SK-N-SH (cell line): ENCODE measurements at regions not wholly inside any gene's neighbourhood (a gene's known extent, or its start where the extent isn't known, plus 50 kb on each side); places are given as distances from the start of the nearest gene placed in this dataset.

ENCODE experiments used
- CTCF ChIA-PET: fragments of 300-600, 350-600 bp; formaldehyde crosslinking; extraction: SDS; loops from one replicate; lab custom pipeline; 2021; lab: Yijun Ruan, JAX
- POLR2A ChIA-PET: fragments of 350-600 bp; sonication (Branson Sonifier 250); formaldehyde crosslinking; extraction: SDS; loops from one replicate; lab custom pipeline; 2020; ENCODE audit warnings: antibody characterized with exemption, inconsistent platforms; lab: Yijun Ruan, JAX
- DNase-seq: peaks from one replicate; pipeline ENCODE4 v3.0.0; 2012
- H2AFZ ChIP-seq: fragments of 200-600 bp; sonication (generic); 2 replicates; pipeline ENCODE4 v1.8.1; 2016; ENCODE audit warnings: antibody characterized with exemption, mild to moderate bottlenecking, low read depth
- H3F3A ChIP-seq: fragments of 200-600 bp; sonication (generic); replicated peaks from 2 replicates; pipeline ENCODE3; 2016; ENCODE audit warnings: antibody characterized with exemption, mild to moderate bottlenecking; ENCODE audit not compliant: insufficient read depth
- H3K27ac ChIP-seq, 2 experiments: fragments of 200-500 bp in 1 of 2; fragments of 200-600 bp in 1 of 2; sonication (Bioruptor generic) in 1 of 2; sonication (generic), shearing (Covaris generic) in 1 of 2; 2 replicates each; pipeline versions ENCODE4 v1.5.1 to v1.6.1; 2014 to 2016; ENCODE audit warnings: low read depth in 2 of 2, inconsistent platforms in 1 of 2, low read length in 1 of 2, mild to moderate bottlenecking in 1 of 2, mixed read lengths in 1 of 2
- H3K27me3 ChIP-seq: fragments of 200-600 bp; sonication (generic), shearing (Covaris generic); 2 replicates; pipeline ENCODE4 v1.6.1; 2016; ENCODE audit warnings: mixed run types; ENCODE audit not compliant: insufficient read depth
- H3K36me3 ChIP-seq, 2 experiments: fragments of 200-500 bp in 1 of 2; fragments of 200-600 bp in 1 of 2; sonication (Bioruptor generic) in 1 of 2; sonication (generic) in 1 of 2; replicated peaks in 1 of 2; 2 replicates each; pipeline versions ENCODE3 to v1.5.1; 2014 to 2016; ENCODE audit warnings: low read length in 1 of 2, mild to moderate bottlenecking in 1 of 2; ENCODE audit not compliant: insufficient read depth in 2 of 2, control insufficient read depth in 1 of 2
- H3K4me1 ChIP-seq, 2 experiments: fragments of 200-500 bp in 1 of 2; fragments of 200-600 bp in 1 of 2; sonication (Bioruptor generic) in 1 of 2; sonication (generic), shearing (Covaris generic) in 1 of 2; 2 replicates each; pipeline versions ENCODE4 v1.5.1 to v1.6.1; 2014 to 2016; ENCODE audit warnings: low read depth in 1 of 2, low read length in 1 of 2, mixed run types in 1 of 2; ENCODE audit not compliant: insufficient read depth in 2 of 2, control insufficient read depth in 1 of 2
- H3K4me2 ChIP-seq: fragments of 200-600 bp; sonication (generic), shearing (Covaris generic); 2 replicates; pipeline ENCODE4 v1.6.1; 2017; ENCODE audit warnings: mixed run types
- H3K4me3 ChIP-seq, 2 experiments: fragments of 200-500 bp in 1 of 2; fragments of 200-600 bp in 1 of 2; sonication (Bioruptor generic) in 1 of 2; sonication (generic), shearing (Covaris generic) in 1 of 2; 2 replicates each; pipeline versions ENCODE4 v1.5.1 to v1.8.1; 2014 to 2016; ENCODE audit warnings: low read depth in 2 of 2, inconsistent platforms in 1 of 2, low read length in 1 of 2, mild to moderate bottlenecking in 1 of 2, mixed read lengths in 1 of 2, moderate library complexity in 1 of 2
- H3K79me2 ChIP-seq: fragments of 200-600 bp; sonication (generic); 2 replicates; pipeline ENCODE4 v1.8.1; 2017; ENCODE audit warnings: mild to moderate bottlenecking; ENCODE audit not compliant: insufficient read depth
- H3K9ac ChIP-seq: fragments of 200-600 bp; sonication (generic); 2 replicates; pipeline ENCODE4 v1.6.1; 2017; ENCODE audit warnings: mixed run types
- H3K9me2 ChIP-seq: fragments of 200-600 bp; sonication (generic); 2 replicates; pipeline ENCODE4 v1.6.1; 2017; ENCODE audit warnings: mixed run types
- H3K9me3 ChIP-seq: fragments of 200-600 bp; sonication (generic); 2 replicates; pipeline ENCODE4 v1.6.1; 2017; ENCODE audit warnings: mixed run types, mild to moderate bottlenecking, moderate library complexity
- H4K20me1 ChIP-seq: fragments of 200-600 bp; sonication (generic); 2 replicates; pipeline ENCODE4 v1.6.1; 2017; ENCODE audit warnings: mild to moderate bottlenecking, mixed run types; ENCODE audit not compliant: insufficient read depth
- CHD2 ChIP-seq: fragments of 150-350 bp; IDR thresholded peaks from 2 replicates; pipeline ENCODE4 v1.6.1; 2018; ENCODE audit warnings: low read length; ENCODE audit not compliant: partially characterized antibody
- ELF1 ChIP-seq: IDR thresholded peaks from 2 replicates; pipeline ENCODE4 v1.4.0; 2012
- EP300 ChIP-seq, 2 experiments: IDR thresholded peaks; 2 replicates each; pipeline versions ENCODE4 v1.4.0 to v1.6.1; 2012; ENCODE audit warnings: borderline replicate concordance in 1 of 2, low read depth in 1 of 2, low read length in 1 of 2
- FOSL2 ChIP-seq: IDR thresholded peaks from 2 replicates; pipeline ENCODE4 v1.4.0; 2012; ENCODE audit warnings: low read depth, mild to moderate bottlenecking, moderate library complexity, borderline replicate concordance
- FOXJ3 ChIP-seq: sonication (generic); formaldehyde crosslinking; IDR thresholded peaks from 2 replicates; pipeline ENCODE4 v1.5.1; 2020; ENCODE audit warnings: mild to moderate bottlenecking, missing genetic modification reagents
- GABPA ChIP-seq: IDR thresholded peaks from 2 replicates; pipeline ENCODE4 v1.4.0; 2012; ENCODE audit warnings: low read depth, mild to moderate bottlenecking
- GATA2 ChIP-seq: sonication (generic); formaldehyde crosslinking; IDR thresholded peaks from 2 replicates; pipeline ENCODE4 v1.5.0; 2020; ENCODE audit warnings: mild to moderate bottlenecking, missing genetic modification reagents
- JUND ChIP-seq: IDR thresholded peaks from 2 replicates; pipeline ENCODE4 v1.4.0; 2012
- MEF2A ChIP-seq: IDR thresholded peaks from 2 replicates; pipeline ENCODE4 v1.4.0; 2012; ENCODE audit warnings: low read depth, borderline replicate concordance
- MXI1 ChIP-seq: IDR thresholded peaks from 2 replicates; pipeline ENCODE4 v1.6.1; 2012; ENCODE audit warnings: mild to moderate bottlenecking, low read depth, low read length, improper control_type of control experiment
- NRF1 ChIP-seq: IDR thresholded peaks from 2 replicates; pipeline ENCODE4 v1.6.1; 2012; ENCODE audit warnings: low read depth, mild to moderate bottlenecking, low read length
- RAD21 ChIP-seq: IDR thresholded peaks from 2 replicates; pipeline ENCODE4 v1.6.1; 2012; ENCODE audit warnings: mild to moderate bottlenecking, low read length
- RXRA ChIP-seq: IDR thresholded peaks from 2 replicates; pipeline ENCODE4 v1.4.0; 2012; ENCODE audit warnings: low read depth, mild to moderate bottlenecking, borderline replicate concordance
- SIN3A ChIP-seq: IDR thresholded peaks from 2 replicates; pipeline ENCODE4 v1.6.1; 2012; ENCODE audit warnings: low read depth, mild to moderate bottlenecking, low read length, moderate library complexity, borderline replicate concordance
- SMC3 ChIP-seq: IDR thresholded peaks from 2 replicates; pipeline ENCODE4 v1.6.1; 2012; ENCODE audit warnings: low read depth, low read length, improper control_type of control experiment
- TAF1 ChIP-seq: IDR thresholded peaks from 2 replicates; pipeline ENCODE4 v1.6.1; 2012; ENCODE audit warnings: low read depth, mild to moderate bottlenecking, low read length, moderate library complexity, borderline replicate concordance
- TEAD4 ChIP-seq: IDR thresholded peaks from 2 replicates; pipeline ENCODE4 v1.4.0; 2012; ENCODE audit warnings: mild to moderate bottlenecking, borderline replicate concordance; ENCODE audit not compliant: insufficient read depth
- USF1 ChIP-seq: IDR thresholded peaks from 2 replicates; pipeline ENCODE4 v1.4.0; 2012; ENCODE audit warnings: low read depth, borderline replicate concordance
- USF2 ChIP-seq: fragments of 150-350 bp; IDR thresholded peaks from 2 replicates; pipeline ENCODE4 v1.6.1; 2017; ENCODE audit warnings: antibody characterized with exemption, low read length, low read depth, borderline replicate concordance
- YY1 ChIP-seq: IDR thresholded peaks from 2 replicates; pipeline ENCODE4 v1.4.0; 2012; ENCODE audit warnings: low read depth, mild to moderate bottlenecking
- WGBS: methylation state at CpG from one replicate; pipeline ENCODE4 v1.1.6; 2017; ENCODE audit warnings: low lambda C conversion rate; 5-methylcytosine and 5-hydroxymethylcytosine counted together

- CTCF ChIA-PET: interaction anchor here (1.4 kb wide), 1 partner anchor 243 kb away, joined by 6 read pairs; no protein-coding TSS in a partner anchor
- Histone ChIP-seq H3K27ac (no peak overlapping the region), H3K9ac (no peak overlapping the region), H2AFZ (no peak overlapping the region), H3K79me2 (no peaks in the 10 kb centered on the region), H3F3A (no peaks in the 10 kb centered on the region), H3K4me2 (no peak overlapping the region), H3K9me3 (no peaks in the 10 kb centered on the region), H4K20me1 (no peaks in the 10 kb centered on the region), H3K4me1 (no peaks in the 10 kb centered on the region; a peak in 1 of 4 replicates), H3K36me3 (no peaks in the 10 kb centered on the region), H3K27me3 (no peaks in the 10 kb centered on the region), H3K9me2 (no peaks in the 10 kb centered on the region), H3K4me3 (no peak overlapping the region)
- TF ChIP-seq YY1 (no peak), FOSL2 (no peak), MXI1 (no peak), GABPA (no peak), ELF1 (no peak), GATA2 (CRISPR knock-in tag) (no peak), TEAD4 (no peak), RAD21 (no peak), TAF1 (no peak), FOXJ3 (CRISPR knock-in tag) (no peak), JUND (no peak), MEF2A (no peak), NRF1 (no peak)
- POLR2A ChIA-PET: no interaction called here
- no peak for DNase-seq
- WGBS: 0% methylated on average over 1 of the region's 1 CpG
These were observed 221.5 kb downstream of the BUB3 start for GRCh38 chr10:123375738-123376137.

- ChIA-PET POLR2A (no interaction called here), CTCF (interaction anchor here (3.7 to 4.6 kb wide), 2 partner anchors 237 to 245 kb away, joined by 31 to 110 read pairs; no protein-coding TSS in a partner anchor)
- Histone ChIP-seq H3K27ac (no peak overlapping the region), H3K4me3 (no peak overlapping the region), H3K9ac (no peak overlapping the region), H3K79me2 (no peaks in the 10 kb centered on the region), H3K4me1 (no peaks in the 10 kb centered on the region; a peak in 1 of 4 replicates), H3K27me3 (no peaks in the 10 kb centered on the region), H3K4me2 (no peak overlapping the region), H3K9me2 (no peaks in the 10 kb centered on the region), H4K20me1 (no peaks in the 10 kb centered on the region), H2AFZ (no peak overlapping the region), H3K36me3 (no peaks in the 10 kb centered on the region), H3K9me3 (no peaks in the 10 kb centered on the region), H3F3A (no peaks in the 10 kb centered on the region)
- TF ChIP-seq FOXJ3 (CRISPR knock-in tag): no peak
- no peak for TF ChIP-seq TAF1
- no peak for TF ChIP-seq NRF1
- TF ChIP-seq RXRA: no peak
- no peak for TF ChIP-seq SMC3
- no peak for TF ChIP-seq CHD2
- no peak for TF ChIP-seq EP300 (IDR thresholded peaks at IDR 0.05; ENCODE audit: borderline replicate concordance in 1 of 2, low read depth in 1 of 2, low read length in 1 of 2)
- no peak for TF ChIP-seq SIN3A
- TF ChIP-seq GATA2 (CRISPR knock-in tag): no peak
- TF ChIP-seq ELF1: no peak
- TF ChIP-seq MEF2A: no peak
- no peak for TF ChIP-seq USF1
- TF ChIP-seq USF2: no peak
- WGBS: 10% methylated on average over 2 of the region's 8 CpGs
- DNase-seq: no peak
These were observed 223.7 kb downstream of the BUB3 start for GRCh38 chr10:123377883-123378282.
